Ovary (tissue), 7 donors: ENCODE measurements at regions not wholly inside any gene's neighbourhood (a gene's known extent, or its start where the extent isn't known, plus 50 kb on each side); places are given as distances from the start of the nearest gene placed in this dataset.

Source experiments
- DNase-seq, 5 donors: peaks; one replicate each; pipeline ENCODE4 v3.0.0-alpha.2; 2019 to 2020
- H3K27ac ChIP-seq, 2 donors: fragments of 200-600 bp; one replicate each; pipeline versions ENCODE4 v1.5.1 to v1.8.0; 2019 to 2022
- H3K27me3 ChIP-seq: fragments of 200-600 bp; one replicate; pipeline ENCODE4 v1.8.0; 2022
- H3K36me3 ChIP-seq: fragments of 200-600 bp; sonication (generic); one replicate; pipeline ENCODE4 v1.5.1; 2019
- H3K4me1 ChIP-seq: one replicate; pipeline ENCODE4 v1.8.1; 2013; ENCODE audit warnings: mild to moderate bottlenecking, moderate library complexity; ENCODE audit not compliant: insufficient read depth
- H3K4me3 ChIP-seq: fragments of 200-600 bp; sonication (generic); one replicate; pipeline ENCODE4 v1.5.1; 2017
- H3K9me3 ChIP-seq, 2 donors: fragments of 200-600 bp in 1 of 2; sonication (generic) in 1 of 2; one replicate each; pipeline versions ENCODE4 v1.5.1 to v1.8.1; 2013 to 2019; ENCODE audit warnings: mild to moderate bottlenecking in 1 of 2, moderate library complexity in 1 of 2
- CTCF ChIP-seq, 3 donors: fragments of 450-650 bp in 2 of 3; fragments of 200-600 bp in 1 of 3; IDR thresholded peaks; one replicate each; pipeline versions ENCODE4 v1.5.1 to v1.8.0; 2016 to 2022; ENCODE audit warnings: antibody characterized with exemption in 3 of 3, mild to moderate bottlenecking in 1 of 3
- EP300 ChIP-seq: sonication (generic); formaldehyde crosslinking; IDR thresholded peaks from one replicate; pipeline ENCODE4 v1.6.1; 2017; ENCODE audit warnings: antibody characterized with exemption
- POLR2A ChIP-seq: fragments of 450-650 bp; IDR thresholded peaks from one replicate; pipeline ENCODE4 v1.6.1; 2017; ENCODE audit warnings: antibody characterized with exemption, mild to moderate bottlenecking, moderate library complexity
- WGBS, 3 donors: extraction: QIAGEN DNeasy Blood & Tissue Kit in 1 of 3; methylation state at CpG; one replicate each; pipeline versions ENCODE4 v1.1.5 to v1.1.7; 2013 to 2017; 5-methylcytosine and 5-hydroxymethylcytosine counted together
- intact Hi-C, 4 donors: fragments of 100-400 bp; cut with DNase I; formaldehyde crosslinking; loops; one replicate each; pipeline versions ENCODE4 v1.11.0 to v1.15.1; 2022 to 2023
- donor health status: DM: no; HTN: no; CAD: no; lungs with moderate emphysema.
- donor health status: DM: no; HTN: no; CAD: no.
- donor health status: Bipolar disorder and iron deficiency.
- donor health status: DM: no; HTN: no; CAD: no.
- donor health status: DM: yes; HTN: yes; CAD: no.

DNA sequence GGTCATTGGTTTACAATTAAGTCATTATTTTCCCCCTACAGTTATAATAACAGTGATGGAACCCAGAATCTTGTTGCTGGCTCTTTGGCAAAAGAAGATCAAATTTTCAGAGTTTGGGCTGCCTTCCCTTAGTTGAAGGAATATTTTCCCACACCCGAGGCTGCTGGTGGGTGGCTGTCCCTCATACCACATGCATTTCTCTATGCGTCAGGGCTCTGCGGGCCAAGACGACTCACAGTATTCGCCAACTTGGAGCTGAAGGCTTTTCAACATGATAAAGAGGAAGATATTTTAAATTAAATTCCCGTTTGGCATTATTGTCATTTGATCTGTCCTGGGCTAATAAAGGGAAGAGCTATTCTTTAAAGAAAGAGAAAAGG is 102.2 kb upstream of the SASH1 start:
- Histone ChIP-seq H3K4me3 (no peak overlapping the region), H3K36me3 (no peaks in the 10 kb centered on the region), H3K27me3 (no peaks in the 10 kb centered on the region), H3K9me3 (no peaks in the 10 kb centered on the region), H3K27ac (no peak overlapping the region), H3K4me1 (peaks cover 11% of the 10 kb centered on the region)
- TF ChIP-seq POLR2A: no peak
- 17 to 29% (median 27%) methylated on average over 6 of the region's 6 CpGs for WGBS, 3 donors
- intact Hi-C loops: loop anchor here in 1 of 4 donors (10.0 kb wide), 1 partner anchor 224 kb away; no protein-coding TSS in a partner anchor
- DNase-seq: no peak

GRCh38 chr6:148240861-148241477 is 101.7 kb upstream of the SASH1 start:
- no peak overlapping the region for H3K27ac ChIP-seq
- no peak overlapping the region for H3K4me3 ChIP-seq
- TF ChIP-seq POLR2A (no peak), CTCF (IDR thresholded peaks at IDR 0.05) (no peak), EP300 (no peak)
- intact Hi-C loops: loop anchor here in 1 of 4 donors (10.0 kb wide), 1 partner anchor 224 kb away; no protein-coding TSS in a partner anchor
- H3K36me3 ChIP-seq: no peaks in the 10 kb centered on the region
- H3K27me3 ChIP-seq: no peaks in the 10 kb centered on the region
- no peaks in the 10 kb centered on the region for H3K9me3 ChIP-seq
- WGBS, 3 donors: 26 to 35% (median 29%) methylated on average over 3 of the region's 3 CpGs
- H3K4me1 ChIP-seq: peaks cover 11% of the 10 kb centered on the region
- DNase-seq: no peak

GRCh38 chr6:148242180-148242579 is 100.5 kb upstream of the SASH1 start:
- TF ChIP-seq CTCF (IDR thresholded peaks at IDR 0.05): no peak
- TF ChIP-seq EP300: no peak
- TF ChIP-seq POLR2A: no peak
- 8 to 26% (median 18%) methylated on average over 4 of the region's 4 CpGs for WGBS, 3 donors
- no peak for DNase-seq
- no peak overlapping the region for H3K4me3 ChIP-seq
- H3K27me3 ChIP-seq: no peaks in the 10 kb centered on the region
- no peaks in the 10 kb centered on the region for H3K9me3 ChIP-seq
- peaks cover 11% of the 10 kb centered on the region for H3K4me1 ChIP-seq
- no peak overlapping the region for H3K27ac ChIP-seq
- intact Hi-C loops: loop anchor here in 1 of 4 donors (10.0 kb wide), 1 partner anchor 223 kb away; no protein-coding TSS in a partner anchor
- H3K36me3 ChIP-seq: no peaks in the 10 kb centered on the region

- peak in 2 of 5 donors; percentile 9 to 21 for DNase-seq
- 58 to 69% (median 63%) methylated on average over 10 of the region's 10 CpGs for WGBS, 3 donors
- Histone ChIP-seq H3K27ac (no peak overlapping the region), H3K9me3 (no peaks in the 10 kb centered on the region), H3K4me3 (no peak overlapping the region), H3K27me3 (no peaks in the 10 kb centered on the region), H3K4me1 (peaks cover 11% of the 10 kb centered on the region), H3K36me3 (no peaks in the 10 kb centered on the region)
- intact Hi-C loops: loop anchor here in 1 of 4 donors (10.0 kb wide), 1 partner anchor 220 kb away; no protein-coding TSS in a partner anchor
- no peak for TF ChIP-seq EP300
These were observed 98.3 kb upstream of the SASH1 start for GRCh38 chr6:148244217-148244935.

DNA sequence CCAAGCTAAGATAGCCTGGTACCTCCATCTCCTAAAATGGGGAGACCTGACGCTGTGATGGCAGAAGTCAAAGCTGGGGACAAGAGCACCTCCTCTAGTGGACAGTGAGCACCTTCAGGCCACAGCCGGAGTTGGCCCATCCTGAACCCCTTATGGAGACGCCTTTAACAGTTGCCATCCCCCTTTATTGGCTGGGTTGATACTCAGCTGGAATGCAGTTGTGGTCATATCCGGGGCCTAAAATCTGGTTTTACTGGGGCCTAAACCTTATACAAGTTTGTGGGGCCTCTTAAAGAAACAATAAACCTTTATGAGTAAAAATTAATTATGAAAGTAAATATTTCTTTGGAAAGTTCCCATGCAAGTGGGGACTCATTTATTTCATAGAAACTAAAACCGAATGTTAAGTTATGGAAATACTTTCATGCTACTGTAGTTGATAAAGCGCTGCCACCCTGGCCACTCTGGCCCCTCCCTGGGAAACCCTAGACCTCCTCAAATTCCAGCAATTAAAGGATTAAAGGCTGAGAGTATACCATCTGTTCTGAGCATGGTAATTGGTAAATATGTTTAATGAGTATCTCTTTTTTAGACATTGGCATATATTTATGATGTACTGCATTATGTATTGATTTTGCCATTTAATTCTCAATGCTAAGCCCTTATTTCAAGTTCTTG is 95.1 kb upstream of the SASH1 start:
- intact Hi-C loops: loop anchor here in 1 of 4 donors (10.0 kb wide), 1 partner anchor 217 kb away; no protein-coding TSS in a partner anchor
- no peaks in the 10 kb centered on the region for H3K36me3 ChIP-seq
- H3K27me3 ChIP-seq: no peaks in the 10 kb centered on the region
- no peak for DNase-seq
- H3K4me1 ChIP-seq: peaks cover 7% of the 10 kb centered on the region
- H3K9me3 ChIP-seq: no peaks in the 10 kb centered on the region
- no peak overlapping the region for H3K4me3 ChIP-seq
- no peak overlapping the region for H3K27ac ChIP-seq
- WGBS, 3 donors: 86 to 93% (median 88%) methylated on average over 6 of the region's 6 CpGs
- no peak for TF ChIP-seq CTCF (IDR thresholded peaks at IDR 0.05)
- TF ChIP-seq EP300: no peak
- TF ChIP-seq POLR2A: no peak
